ENCODE measurements at regions not wholly inside any gene's neighbourhood (a gene's known extent, or its start where the extent isn't known, plus 50 kb on each side); places are given as distances from the start of the nearest gene placed in this dataset.

DNA sequence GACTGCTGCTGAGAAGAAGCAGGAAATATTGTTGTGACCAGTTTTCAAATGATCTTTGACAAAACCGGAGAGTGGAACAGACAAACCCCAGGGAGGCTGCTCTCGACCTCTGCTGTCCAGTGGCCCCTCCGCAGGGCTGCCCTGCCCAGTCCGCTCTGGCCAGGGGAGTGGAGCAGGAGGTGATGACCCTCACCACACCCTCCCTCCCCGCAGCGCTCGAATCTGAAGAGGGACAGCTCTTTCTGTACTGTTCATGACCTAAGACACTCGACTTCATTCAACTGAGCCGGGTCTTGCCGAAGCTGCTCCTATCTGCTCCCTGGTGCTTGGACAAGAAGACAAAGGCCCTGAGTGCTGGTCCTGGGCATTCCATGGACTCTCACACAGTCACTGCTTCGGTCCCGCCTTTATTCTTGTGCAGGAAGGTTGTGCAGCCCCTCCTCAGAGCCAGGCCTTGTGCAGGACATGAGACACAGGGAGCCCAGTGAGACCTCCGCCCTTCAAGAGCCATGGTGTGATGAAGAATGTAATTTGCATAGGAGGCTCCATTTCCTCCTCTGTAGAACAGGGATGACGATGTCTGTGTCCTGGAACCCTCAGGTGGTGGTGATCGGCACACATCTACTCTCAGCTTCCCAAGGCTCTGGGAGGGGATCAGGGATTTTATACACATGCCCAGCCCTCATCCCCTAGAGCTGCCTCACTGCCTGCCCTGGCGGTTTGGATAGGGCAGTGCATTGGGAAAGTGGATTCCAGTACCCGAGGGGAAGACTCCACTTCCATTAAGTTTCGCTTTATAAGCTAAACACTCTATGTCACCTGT lies 97.1 kb upstream of the PRR20G start:
- H3K4me1 ChIP-seq (ENCODE audit: insufficient read depth, low read length) = no peaks in the 10 kb centered on the region
- H3K9me3 ChIP-seq (ENCODE audit: low read depth, low read length) = no peaks in the 10 kb centered on the region
- no peaks in the 10 kb centered on the region for H3K27me3 ChIP-seq (ENCODE audit: insufficient read depth, low read length)
- H3K4me3 ChIP-seq (ENCODE audit: low read length) = no peak overlapping the region

DNA sequence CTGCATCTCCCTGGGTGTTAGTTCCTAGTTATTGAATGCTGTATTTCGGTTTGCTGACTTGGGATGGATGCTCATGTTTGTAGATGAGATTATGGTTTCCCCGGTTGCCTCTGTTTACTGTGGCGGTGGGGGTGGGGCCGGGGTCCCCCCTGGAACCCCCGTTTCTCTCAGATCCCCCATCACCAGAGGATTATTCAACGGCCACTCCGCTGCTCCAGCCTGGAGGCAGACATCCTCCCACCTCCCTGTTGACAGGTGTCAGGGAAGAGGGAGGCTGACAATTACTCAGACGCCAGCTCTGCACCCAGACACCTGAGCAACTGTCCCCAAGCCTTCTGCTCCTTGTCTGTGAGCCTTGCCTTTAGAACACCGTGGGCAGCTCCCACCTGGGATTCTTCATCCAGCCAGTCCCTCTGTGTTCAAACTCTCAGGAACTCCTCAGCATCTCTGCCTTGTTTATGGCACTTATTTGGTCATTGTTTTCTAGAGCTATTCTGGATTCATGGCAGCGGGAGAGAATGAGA lies 95.9 kb upstream of the PRR20G start:
- Histone ChIP-seq H3K4me3 (ENCODE audit: low read length) (no peak overlapping the region), H3K9me3 (ENCODE audit: low read depth, low read length) (no peaks in the 10 kb centered on the region), H3K4me1 (ENCODE audit: insufficient read depth, low read length) (no peaks in the 10 kb centered on the region), H3K27me3 (ENCODE audit: insufficient read depth, low read length) (no peaks in the 10 kb centered on the region)

DNA sequence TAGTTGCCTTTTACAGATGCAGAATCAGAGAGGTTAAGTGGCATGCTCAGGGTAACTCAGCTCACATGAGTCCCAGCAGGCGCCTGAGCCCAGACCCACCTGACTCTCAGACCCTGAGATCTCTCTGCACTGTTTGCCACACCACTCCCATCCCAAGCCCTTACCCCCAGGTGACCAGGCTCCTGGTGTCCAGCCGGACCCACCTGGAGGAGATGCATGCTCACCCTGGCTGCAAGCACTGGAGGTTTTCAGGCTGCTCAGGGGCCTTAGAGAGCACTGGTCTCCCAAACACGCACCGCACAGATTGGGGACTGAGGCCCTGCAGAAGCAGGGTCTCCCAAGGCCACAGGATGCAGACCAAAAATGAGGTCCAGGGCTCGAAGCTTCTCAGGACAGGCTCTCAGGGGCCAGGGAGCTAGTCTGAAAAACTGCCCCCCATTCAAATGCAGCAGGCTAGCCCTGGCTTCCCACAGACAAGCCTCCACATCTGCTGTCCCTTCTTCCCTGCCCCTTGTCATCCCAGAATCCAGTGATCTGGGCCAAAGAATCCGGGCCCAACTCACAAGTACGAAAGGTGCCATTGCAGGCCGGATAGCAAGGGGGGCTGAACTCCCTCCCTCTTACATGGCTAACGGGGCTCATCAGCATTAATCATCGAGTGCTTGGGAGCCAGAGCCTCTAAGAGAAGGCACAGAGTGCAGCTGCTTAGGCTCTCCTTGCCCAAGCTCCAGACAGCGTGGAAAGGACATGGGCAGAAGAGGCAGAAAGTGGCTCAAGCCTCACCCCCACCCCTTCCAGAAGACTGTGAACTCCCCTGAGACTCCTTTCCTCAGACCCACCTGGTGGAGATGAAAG lies 90.2 kb upstream of the PRR20G start:
- no peak overlapping the region for H3K4me3 ChIP-seq (ENCODE audit: low read length)
- H3K9me3 ChIP-seq (ENCODE audit: low read depth, low read length) = no peaks in the 10 kb centered on the region
- H3K27me3 ChIP-seq (ENCODE audit: insufficient read depth, low read length) = no peaks in the 10 kb centered on the region
- H3K4me1 ChIP-seq (ENCODE audit: insufficient read depth, low read length) = no peaks in the 10 kb centered on the region

DNA sequence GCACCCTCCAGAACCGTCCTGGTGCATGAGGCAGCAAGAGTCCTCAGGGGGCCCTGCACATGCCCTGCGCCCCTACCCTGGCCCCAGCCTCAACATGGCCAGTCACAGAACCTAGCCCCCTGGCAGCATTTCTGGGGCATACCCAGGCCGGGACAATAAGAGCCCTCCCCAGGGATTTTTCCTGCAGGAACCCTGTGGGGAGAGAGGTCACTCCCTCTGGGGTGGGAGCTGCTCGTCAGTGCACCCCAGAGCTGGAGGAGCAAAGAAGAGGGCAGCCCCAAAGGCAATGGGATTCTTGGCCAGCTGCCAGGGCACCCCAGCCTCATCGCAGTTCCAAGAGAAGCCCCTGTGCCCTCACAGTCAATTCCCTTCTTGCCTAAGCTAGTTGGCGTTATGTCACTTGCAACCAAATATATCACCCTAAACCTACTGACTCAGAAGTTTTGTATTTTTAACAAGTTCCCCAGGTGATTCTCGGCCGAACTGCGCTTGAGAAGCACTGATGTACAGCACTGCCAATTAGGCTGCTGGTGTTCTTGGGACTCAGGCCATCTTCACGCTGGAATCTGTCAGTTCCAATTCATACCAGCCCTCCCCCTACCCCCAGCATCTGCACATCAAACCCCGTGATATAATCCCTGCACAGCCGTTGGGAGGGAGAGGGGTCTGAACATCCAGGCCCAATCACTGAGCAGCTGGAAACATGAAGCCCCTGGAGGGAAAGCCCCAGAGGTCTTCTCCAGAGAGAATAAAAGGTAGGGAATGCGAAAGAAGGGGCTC lies 87.5 kb upstream of the PRR20G start:
- H3K4me3 ChIP-seq (ENCODE audit: low read length) = no peak overlapping the region
- no peaks in the 10 kb centered on the region for H3K27me3 ChIP-seq (ENCODE audit: insufficient read depth, low read length)
- no peaks in the 10 kb centered on the region for H3K4me1 ChIP-seq (ENCODE audit: insufficient read depth, low read length)
- H3K9me3 ChIP-seq (ENCODE audit: low read depth, low read length) = no peaks in the 10 kb centered on the region

DNA sequence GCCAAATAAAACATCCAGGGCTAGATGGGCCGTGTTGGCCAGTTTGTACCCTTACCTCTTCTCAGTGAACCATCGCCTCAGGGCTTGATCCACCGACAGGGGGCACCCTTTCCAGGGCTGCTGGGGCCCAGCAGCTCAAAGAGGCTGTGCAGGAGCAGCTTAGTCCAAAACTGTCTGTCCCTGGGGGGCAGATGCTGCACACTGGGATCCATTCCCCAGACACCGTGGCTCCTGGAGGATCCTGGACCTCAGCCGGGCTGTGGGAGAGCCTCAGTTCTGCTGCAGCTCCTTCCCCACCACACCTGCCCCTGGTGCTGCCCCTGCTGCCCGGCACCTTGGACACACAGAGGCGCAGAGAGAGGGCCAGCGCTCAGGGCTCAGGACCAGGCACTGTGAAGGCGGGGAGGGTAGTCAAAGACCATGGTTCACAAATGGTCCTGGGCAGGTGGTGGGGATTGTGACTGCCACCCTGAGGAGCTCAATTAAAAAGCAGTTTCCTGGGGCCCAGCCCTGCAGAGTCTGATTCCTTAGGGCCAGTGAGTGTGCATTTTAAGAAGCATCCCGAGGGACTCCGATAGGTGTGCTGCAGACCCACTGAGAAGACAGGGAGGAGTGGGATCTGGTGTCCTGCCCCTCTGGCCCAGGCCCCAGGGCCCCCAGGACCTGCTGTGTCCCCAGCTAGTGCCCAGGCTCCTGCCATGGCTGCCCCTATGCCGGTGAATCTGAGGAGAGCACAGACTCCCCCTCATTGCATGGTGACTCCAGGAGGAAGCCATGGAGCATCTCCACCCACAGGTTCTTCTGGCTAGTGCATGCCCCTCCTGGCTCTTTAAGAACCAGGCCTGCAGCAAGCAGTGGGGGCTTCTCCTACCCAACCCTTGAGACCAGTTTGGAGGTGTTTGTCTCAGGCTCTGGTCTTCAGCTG lies 86.5 kb upstream of the PRR20G start:
- Histone ChIP-seq H3K27me3 (ENCODE audit: insufficient read depth, low read length) (no peaks in the 10 kb centered on the region), H3K9me3 (ENCODE audit: low read depth, low read length) (no peaks in the 10 kb centered on the region), H3K4me1 (ENCODE audit: insufficient read depth, low read length) (no peaks in the 10 kb centered on the region), H3K4me3 (ENCODE audit: low read length) (no peak overlapping the region)

DNA sequence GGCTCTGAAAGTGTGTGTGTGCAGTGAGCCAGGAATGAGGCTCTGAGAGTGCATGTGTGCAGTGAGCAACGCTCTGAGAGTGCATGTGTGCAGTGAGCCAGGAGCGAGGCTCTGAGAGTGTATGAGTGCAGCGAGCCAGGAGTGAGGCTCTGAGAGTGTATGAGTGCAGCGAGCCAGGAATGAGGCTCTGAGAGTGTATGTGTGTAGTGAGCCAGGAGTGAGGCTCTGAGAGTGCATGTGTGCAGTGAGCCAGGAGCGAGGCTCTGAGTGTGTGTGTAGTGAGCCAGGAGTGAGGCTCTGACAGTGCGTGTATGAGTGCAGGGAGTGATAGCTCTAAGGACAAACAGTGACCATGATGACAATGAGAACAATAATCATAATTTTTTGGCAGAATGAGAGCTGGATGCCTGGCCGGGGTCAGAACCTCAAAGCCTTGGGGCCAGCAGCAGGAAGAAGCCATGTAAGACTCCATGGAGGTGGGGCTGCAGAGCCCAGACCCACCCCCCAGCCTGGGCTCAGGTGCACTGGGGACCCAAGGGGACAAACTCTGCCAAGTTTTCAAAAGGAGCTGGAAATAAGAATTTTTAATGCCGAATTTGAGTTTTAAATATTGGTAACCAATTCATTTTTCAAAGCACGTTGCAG lies 85.7 kb upstream of the PRR20G start:
- Histone ChIP-seq H3K9me3 (ENCODE audit: low read depth, low read length) (no peaks in the 10 kb centered on the region), H3K27me3 (ENCODE audit: insufficient read depth, low read length) (no peaks in the 10 kb centered on the region), H3K4me1 (ENCODE audit: insufficient read depth, low read length) (no peaks in the 10 kb centered on the region), H3K4me3 (ENCODE audit: low read length) (no peak overlapping the region)

DNA sequence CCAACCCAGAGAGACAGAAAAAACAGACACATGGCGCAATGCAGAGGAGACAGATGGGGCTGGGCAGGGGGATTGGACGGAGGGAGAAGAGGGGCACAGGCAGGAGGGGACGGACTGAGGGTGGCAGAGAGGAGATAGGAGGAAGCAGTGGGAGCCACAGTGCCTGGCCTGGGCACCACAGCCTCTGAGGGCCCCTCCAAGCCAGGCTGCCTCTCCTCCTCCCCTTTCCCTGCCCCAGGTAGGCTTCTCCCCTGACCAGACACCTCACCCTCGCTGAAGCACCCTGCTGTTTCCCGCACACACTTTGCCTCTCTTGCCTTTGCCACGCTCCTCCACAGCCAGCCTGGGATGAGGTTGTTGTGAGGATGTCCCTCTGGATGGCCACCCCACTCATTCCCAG lies 84.0 kb upstream of the PRR20G start:
- Histone ChIP-seq H3K4me1 (ENCODE audit: insufficient read depth, low read length) (no peaks in the 10 kb centered on the region), H3K27me3 (ENCODE audit: insufficient read depth, low read length) (no peaks in the 10 kb centered on the region)

DNA sequence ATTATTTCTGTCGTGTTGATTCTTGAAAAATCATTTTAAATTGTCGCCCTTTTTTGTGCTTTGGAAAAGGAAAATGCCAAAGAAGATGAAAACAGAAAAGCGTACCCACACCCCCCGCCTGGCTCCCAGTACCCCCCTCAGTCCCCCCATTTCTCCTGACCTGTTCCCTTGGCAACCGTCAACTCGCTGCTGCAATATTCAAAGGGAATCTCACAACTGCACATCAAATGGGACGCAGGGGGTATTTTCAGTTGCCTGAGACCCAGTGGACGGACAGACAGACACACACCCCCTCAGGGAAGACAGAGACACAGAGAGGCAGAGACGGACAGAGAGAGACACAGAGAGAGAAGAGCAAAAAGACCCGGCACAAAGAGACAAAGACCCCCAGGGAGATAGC lies 83.5 kb upstream of the PRR20G start:
- Histone ChIP-seq H3K9me3 (ENCODE audit: low read depth, low read length) (no peaks in the 10 kb centered on the region), H3K4me1 (ENCODE audit: insufficient read depth, low read length) (no peaks in the 10 kb centered on the region), H3K27me3 (ENCODE audit: insufficient read depth, low read length) (no peaks in the 10 kb centered on the region), H3K4me3 (ENCODE audit: low read length) (no peak overlapping the region)

More for the DNA sequence above, 84.0 kb upstream of the PRR20G start:
- H3K4me3 ChIP-seq (ENCODE audit: low read length) = no peak overlapping the region
- no peaks in the 10 kb centered on the region for H3K9me3 ChIP-seq (ENCODE audit: low read depth, low read length)

DNA sequence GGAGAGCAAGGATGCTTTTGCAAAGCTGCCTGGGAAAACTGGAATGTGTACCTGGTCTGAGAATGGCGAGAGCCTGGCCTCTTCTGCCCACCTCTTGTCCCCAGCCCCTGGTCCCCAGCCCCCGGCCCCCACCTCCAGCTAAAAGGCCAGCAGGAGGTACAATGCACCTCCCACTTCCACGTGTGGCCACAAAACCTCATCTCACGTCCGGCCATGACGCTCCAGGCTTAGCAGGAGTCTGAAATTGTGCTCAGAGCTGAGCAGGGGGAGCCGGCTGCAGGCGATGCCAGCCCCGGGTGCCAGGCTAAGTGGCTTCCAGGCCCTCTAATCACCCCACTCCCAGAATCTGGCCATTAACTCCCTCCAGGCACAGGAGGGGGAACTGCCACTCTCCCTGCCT lies 83.1 kb upstream of the PRR20G start:
- no peaks in the 10 kb centered on the region for H3K27me3 ChIP-seq (ENCODE audit: insufficient read depth, low read length)
- no peaks in the 10 kb centered on the region for H3K4me1 ChIP-seq (ENCODE audit: insufficient read depth, low read length)
- H3K4me3 ChIP-seq (ENCODE audit: low read length) = no peak overlapping the region
- no peaks in the 10 kb centered on the region for H3K9me3 ChIP-seq (ENCODE audit: low read depth, low read length)

DNA sequence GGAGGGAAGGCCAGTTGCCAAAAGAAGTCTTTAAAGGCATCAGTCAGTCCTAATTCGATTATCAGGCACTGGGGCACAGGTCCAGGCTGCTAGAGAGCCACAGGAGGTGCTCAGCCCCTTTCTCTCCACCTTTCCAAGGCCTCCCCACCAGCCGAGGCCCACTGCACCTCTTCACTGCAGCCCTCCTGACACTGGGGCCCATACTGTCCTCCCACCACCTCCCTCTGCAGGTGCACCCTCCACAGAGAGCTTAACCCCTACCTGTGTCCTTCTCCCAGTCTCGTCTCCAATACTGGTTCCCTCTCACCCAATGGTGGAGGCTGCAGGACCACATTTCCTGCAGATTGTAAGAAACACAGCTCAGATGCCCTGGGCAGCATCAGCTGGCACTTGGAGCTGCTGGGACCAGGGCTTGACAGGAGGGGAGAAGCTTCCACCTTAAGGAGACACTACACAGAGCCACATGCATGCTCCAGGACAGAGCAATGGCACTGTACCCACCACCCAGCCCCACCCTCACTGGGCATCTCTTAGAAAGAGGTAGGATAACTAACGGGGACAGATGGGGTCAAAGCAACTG lies 81.6 kb upstream of the PRR20G start:
- no peaks in the 10 kb centered on the region for H3K9me3 ChIP-seq (ENCODE audit: low read depth, low read length)
- H3K4me1 ChIP-seq (ENCODE audit: insufficient read depth, low read length) = no peaks in the 10 kb centered on the region
- no peak overlapping the region for H3K4me3 ChIP-seq (ENCODE audit: low read length)
- H3K27me3 ChIP-seq (ENCODE audit: insufficient read depth, low read length) = no peaks in the 10 kb centered on the region

DNA sequence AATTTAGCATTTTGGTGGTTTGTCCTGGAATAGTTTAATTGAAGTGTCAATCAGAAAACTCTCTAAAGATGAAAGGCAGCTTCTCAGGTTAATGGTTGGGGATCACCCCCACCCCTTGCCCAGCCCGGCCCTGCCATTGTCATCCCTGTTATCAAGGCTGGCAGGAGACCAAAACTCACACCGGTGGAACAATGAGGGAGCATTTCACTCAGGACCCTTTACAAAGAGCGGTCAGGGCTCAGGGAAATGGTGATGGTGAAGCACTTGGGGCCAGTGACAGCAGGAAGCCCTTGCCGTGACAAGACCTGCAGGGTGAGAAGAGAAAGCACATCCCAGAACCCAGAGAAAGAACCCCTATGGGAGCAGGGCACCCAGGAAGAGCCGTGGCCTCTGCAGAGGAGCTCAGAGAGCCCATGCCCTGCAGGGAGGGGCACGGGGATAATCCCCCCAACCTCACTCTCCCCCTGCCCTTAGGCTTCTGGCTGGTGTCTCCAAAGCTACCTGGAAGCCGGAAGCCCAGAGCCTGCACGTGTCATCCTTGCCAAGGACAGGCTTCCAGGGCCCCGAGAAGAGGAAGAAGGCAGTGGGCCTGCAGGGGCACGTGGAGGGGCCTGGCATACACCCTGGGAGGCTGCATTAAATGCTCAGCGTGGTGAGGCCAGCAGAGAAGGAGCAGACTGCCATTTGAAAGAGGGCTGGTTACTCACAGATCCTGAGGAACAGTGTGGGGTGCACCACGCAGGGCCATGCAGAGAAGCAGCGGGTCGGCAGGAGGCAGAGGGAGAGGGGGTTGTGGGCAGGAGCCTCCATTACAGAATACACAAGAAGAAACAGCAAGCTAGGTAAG lies 80.6 kb upstream of the PRR20G start:
- no peaks in the 10 kb centered on the region for H3K9me3 ChIP-seq (ENCODE audit: low read depth, low read length)

DNA sequence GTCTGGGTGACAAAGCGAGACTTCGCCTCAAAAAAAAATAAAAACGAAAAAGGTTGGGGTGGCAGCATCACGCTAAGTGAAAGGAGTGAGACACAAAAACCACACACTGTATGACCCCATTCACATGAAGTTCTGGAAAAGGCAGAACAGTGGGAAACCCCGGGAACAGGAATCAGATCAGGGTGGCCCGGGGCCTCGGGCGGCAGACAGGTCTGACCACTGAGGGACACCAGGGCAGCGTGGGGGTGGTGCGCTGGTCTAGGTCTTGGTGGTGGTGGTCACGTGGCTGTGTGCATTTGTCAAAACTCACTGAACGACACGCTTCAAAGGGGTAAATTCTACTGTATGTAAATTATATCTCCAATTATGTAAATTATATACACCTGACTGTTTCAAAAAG lies 79.7 kb upstream of the PRR20G start:
- no peak overlapping the region for H3K4me3 ChIP-seq (ENCODE audit: low read length)
- H3K27me3 ChIP-seq (ENCODE audit: insufficient read depth, low read length) = no peaks in the 10 kb centered on the region
- H3K4me1 ChIP-seq (ENCODE audit: insufficient read depth, low read length) = no peaks in the 10 kb centered on the region
- no peaks in the 10 kb centered on the region for H3K9me3 ChIP-seq (ENCODE audit: low read depth, low read length)

More for the DNA sequence above, 80.6 kb upstream of the PRR20G start:
- Histone ChIP-seq H3K27me3 (ENCODE audit: insufficient read depth, low read length) (no peaks in the 10 kb centered on the region), H3K4me1 (ENCODE audit: insufficient read depth, low read length) (no peaks in the 10 kb centered on the region), H3K4me3 (ENCODE audit: low read length) (no peak overlapping the region)

DNA sequence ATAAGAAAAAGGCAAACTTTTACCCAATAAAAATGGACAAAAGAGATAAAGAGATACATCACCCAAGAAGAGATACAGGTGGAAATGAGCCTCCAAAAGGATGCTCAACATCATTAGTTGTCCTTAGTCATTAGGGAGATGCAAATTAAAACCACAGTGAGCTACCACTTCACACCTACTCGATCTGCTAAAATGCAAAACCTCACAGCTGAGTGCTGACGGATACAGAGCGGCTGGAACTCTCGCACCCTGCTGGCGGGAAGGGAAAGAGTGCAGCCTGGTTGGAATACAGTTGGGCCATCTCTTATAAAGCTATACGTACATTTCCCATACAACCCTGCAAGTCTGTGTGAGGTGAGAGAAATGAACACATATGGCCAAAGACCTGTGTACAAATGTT lies 78.5 kb upstream of the PRR20G start:
- H3K9me3 ChIP-seq (ENCODE audit: low read depth, low read length) = no peaks in the 10 kb centered on the region
- H3K4me1 ChIP-seq (ENCODE audit: insufficient read depth, low read length) = no peaks in the 10 kb centered on the region
- H3K4me3 ChIP-seq (ENCODE audit: low read length) = no peak overlapping the region
- no peaks in the 10 kb centered on the region for H3K27me3 ChIP-seq (ENCODE audit: insufficient read depth, low read length)
